Stimulated activated CD8-positive, alpha-beta memory T cell treated with anti-CD3 and anti-CD28 coated beads, Interleukin-12 subunit alpha, Interleukin-12 subunit beta, amount 100 ng/mL, for 1 hour (primary cell): ENCODE measurements at regions not wholly inside any gene's neighbourhood (a gene's known extent, or its start where the extent isn't known, plus 50 kb on each side); places are given as distances from the start of the nearest gene placed in this dataset.

Experiments used
- DNase-seq: peaks from one replicate; pipeline ENCODE4 v3.0.0-alpha.2; 2020; ENCODE audit warnings: low read depth

DNA sequence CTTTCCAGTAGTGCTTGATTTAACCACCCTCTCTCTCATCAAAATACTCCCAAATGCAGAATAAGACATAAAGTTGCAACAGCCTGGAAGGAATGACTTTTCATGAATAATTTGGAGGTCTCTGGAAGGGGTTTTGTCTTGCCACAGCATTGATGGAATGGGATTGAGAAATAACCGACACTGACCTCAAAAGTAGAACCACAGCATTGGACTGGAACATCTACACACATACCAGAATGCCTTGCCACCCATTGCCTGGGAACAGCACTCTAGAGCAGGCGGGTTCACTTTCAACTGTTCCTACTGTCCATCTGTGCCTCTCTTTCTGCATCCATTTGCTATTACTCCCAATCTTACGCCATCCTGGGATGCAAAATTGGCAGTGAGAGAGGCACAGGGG, 149.1 kb upstream of the USP24 start:
- DNase-seq, result no peak

DNA sequence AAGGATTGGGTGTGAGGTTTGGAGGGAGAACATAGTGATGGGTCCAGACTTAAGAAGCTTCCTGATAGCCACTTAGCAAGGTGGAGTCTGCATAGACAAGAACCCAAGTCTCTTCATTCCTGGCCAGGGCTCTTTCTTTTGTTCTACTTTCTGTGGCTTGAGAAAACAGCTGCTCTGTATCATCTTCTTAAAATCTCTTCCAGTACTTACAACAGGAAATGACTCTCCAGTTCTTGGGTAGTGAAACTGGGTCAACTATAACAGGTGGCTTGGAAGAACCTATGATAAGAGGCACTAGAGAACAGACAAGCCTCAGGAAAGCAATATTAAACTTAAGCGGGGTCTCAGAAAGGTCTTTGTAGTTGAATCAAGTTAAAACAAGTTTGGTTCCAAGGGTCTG, 148.1 kb upstream of the USP24 start:
- no peak for DNase-seq

DNA sequence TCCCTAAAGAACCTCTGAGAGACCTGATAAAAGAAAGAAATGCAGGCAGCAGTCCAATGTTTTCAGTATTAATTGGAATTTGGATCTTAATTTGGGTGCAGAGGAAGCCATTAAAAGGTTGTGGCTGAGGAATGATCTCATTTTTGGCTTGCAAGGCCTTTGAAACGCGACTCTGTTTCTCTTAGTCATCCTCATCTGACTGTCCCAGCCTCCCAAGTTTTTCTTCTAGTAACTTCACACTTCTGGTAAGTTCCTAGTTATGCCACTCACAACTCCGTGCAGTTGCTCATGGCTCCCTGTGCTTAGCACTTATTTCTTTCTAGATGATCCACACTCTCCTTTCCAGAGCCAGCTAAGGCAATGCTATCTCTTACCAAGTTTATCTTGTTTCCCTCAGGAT, 147.4 kb upstream of the USP24 start:
- DNase-seq, result no peak

DNA sequence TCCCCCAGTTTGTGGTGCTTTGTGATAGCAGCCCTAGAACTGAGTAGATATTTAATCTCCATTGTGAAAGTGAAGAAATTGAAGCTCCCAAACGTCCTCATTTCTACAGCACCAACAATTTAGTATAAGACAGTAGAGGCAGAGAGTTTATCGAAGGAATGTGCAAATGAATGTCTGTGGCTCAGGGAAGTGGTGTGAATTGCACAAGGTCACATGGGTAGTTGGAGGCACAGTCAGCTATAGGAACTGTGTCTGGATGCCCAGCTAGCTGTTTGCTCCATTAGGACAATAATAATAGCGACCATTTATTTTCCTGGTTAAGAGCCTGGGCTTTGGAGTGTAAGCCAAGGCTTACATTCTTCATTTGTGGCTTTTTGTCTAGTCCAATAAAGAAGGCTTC, 144.4 kb upstream of the USP24 start:
- DNase-seq, result no peak

DNA sequence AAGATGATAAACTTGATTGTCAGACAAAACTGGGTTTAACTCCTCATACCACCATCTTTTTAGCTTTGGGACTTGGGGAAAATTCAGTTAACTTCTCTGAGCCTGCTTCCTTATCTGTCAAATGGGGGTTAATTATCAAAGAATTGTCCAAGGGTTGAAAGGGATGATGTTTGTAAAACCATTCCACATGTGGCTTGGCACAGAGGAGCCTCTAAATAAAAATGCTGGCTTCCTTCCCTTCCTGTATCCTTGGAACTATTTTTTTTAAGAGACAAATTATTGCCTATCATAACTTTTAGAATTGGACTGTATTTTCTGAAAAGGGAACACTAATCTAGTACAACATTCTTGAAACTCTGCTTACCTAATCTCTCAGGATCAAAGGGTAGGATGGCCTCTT, 143.4 kb upstream of the USP24 start:
- no peak for DNase-seq

DNA sequence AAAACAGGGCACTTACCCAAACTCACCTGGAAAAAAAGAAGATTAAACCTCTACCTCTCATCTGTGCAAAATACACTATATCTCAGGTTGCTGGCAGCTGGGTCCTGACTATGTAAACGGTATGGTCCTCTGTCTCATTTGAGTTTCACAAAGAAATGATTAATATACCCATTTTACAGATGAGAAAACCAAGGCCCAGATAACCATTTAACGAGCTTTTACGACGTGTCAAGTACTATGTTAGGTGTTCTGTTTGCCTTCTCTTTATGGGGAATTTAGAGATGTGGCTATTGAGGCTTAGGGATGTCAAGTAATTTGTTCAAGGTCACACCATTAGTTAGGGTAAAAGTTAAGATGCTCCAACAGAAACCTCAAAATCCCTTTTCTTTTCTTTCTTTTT, 140.4 kb upstream of the USP24 start:
- no peak for DNase-seq

DNA sequence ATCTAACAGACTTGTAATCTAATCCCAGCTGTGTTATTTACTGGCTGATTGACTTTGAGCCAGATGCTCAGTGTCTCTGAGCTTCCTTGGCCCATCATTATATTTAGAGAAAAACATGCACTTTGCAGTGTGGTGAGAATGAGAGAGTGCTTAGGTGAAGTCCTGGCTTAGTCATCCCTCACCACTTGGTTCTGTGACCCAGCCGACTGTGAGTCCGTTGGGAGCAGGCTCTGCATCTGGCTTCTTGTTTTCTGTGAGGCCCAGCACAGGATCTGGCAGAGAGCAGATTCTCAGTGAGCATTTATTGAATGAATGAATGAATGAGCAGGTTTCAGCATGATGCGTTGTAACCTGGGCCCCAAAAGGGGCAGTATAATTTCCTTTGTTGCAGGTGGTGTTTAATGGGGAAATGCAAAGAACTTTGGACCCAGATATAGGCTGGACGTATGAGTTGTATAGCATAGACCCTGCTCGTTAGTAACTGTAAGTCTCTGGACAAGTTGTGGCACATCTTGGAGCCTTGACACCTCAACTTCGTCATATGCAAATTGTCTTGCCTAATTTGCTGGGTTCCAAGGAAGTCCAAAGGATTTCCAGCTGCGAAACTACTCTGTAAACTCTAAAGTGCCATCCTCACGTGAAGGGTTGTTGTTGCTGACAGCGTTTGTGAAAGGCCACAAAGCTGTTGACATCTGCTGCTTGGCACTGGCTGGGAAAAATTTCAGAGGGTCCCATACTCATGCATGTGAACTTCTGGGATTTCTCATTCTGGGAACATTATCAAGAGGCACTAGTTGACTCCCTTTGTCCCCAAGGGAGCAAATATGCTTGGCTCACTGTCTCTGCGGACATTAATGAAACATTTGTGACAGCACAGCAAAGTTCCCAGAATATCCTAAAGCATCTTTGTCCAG, 138.8 kb upstream of the USP24 start:
- no peak for DNase-seq

DNA sequence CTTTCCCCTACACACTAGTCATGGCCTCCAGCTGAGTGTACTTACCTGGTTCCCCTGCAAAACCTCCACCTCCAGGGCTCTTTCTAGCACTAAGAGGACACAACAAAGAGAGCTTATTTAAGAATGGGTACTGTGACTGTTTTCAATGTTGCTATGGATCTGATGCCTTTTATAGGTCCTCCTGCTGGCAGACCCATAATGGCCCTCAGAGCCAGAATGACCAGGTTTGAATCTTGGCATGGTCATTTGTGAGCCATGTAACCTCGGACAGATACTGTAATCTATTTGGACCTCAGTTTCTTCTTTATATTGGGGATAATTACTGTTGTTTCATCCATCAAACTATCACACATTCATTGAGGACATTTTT, 137.6 kb upstream of the USP24 start:
- DNase-seq, result no peak

DNA sequence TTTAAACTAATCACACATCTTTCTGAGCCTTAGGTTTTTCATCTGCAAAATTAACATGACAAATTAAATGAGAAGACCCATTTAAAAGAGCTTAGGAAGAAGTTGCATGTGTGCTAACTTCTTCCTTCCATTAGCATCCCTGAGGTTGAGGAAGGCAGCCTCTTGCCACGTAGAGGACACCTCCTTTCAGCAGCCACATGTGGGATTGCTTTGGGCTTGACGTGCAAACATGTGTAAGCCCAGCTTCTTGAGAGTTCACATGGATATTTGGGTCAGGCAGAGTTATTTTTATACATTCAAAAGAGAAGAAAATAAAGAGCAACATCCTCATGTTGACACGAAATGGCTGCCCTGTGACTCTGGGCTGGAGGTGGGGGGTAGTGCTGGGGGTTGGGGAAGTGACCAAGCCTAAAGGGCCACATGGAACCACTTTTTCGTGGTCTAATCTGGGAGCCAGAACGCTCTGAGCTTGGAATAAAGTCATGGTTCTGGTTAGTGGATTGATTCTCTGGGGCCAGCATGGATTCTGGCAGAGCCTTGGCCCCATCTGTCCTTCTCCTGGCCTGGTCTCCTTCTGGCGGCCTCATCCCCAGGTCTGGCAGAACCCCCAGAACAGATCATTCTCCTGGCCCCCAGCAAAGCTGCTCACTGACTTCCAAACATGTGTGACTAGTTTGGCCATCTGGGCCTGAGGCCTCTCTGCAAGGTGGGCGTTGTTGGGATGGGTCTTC, 137.1 kb upstream of the USP24 start:
- DNase-seq, result no peak

DNA sequence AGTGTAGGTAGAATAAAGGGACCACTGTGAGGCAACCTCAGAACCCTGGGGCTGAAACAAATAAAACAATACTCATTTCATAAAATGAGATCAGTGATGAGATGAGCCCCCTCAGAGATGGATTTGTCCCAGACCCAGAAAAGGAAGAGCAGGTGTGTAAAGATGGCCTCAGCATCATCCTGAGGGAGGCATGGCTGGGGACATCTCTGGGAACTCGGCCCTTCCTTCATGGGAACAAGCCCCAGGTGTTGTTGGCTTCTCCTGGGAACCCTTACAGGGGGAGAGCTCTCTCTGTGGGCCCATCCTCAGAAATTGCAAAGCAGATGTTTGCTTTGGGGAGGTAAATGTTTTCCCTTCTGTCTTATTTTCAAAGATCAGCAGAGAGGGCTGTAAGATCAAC, 133.2 kb upstream of the USP24 start:
- DNase-seq, result no peak

DNA sequence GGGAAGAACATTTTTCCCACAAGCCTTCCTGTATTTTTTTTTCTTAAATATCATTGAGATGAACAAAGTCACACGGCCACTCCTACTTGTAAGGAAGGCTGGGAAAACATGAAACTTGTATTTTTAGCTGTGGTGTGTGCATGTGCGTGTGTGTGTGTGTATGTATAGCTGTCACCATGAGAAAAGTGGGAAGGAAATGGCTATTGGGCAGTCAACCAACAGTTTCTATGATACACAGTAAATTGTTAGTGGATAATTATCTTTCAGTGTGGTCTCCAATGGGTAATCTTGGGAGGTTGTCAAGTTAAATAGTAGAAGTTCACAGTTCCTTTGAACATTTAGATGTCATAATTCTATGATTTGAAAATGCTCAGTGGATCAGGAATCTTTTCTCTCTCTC, 132.7 kb upstream of the USP24 start:
- no peak for DNase-seq

DNA sequence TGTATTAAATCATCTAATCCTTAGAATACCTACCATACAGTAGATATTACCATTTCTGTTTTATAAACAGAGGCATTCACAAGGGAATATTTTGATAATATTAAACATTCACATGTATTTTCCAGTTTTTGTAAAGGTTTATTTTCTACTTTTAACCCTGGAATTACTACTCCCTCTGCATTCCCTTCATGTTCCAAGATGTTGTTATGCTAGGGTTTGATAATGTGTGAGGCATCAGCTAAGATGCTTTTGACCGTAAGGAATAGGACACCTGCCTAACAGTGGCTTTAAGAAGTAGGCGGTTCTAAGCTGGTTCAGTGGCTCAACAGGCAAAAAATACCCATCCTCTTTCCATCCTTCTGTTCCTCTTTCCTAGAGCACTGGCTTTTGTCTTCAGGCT, 131.9 kb upstream of the USP24 start:
- no peak for DNase-seq

DNA sequence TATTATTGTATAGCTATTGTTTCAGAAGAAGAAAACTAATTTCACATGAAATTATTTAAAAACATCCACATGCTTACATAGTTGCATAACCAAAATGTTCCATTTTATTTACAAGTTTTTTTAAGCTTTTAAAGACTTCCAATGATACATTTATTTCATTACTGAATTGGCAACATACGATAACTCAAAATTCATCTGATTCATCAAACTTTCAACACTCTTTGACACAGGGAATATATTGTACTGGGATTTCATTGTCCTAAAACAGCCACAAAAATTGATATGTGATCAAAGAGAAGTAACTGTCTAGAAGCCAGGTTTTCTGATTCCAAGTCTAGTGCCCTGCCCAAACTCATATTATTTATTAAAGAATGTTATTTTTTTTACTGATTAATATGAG, 131.4 kb upstream of the USP24 start:
- no peak for DNase-seq

DNA sequence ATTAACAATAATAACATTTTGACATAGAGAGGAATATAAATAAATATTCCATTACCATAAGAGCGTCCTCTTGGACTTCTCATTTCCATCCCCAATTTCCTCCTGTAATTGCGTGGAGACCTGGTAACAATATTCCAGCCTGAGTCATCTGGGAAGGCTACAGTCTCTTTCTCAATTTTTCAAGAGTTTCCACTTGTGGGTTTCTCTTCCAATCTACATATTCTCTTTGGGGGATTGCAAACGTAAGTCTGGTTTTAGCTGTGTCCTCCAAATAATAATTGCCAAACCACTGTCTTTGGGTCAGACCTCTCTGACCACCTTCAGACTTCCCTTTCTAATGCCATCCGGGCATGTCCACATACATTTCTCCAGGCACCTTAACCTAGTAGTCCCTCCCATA, 124.5 kb upstream of the USP24 start:
- no peak for DNase-seq

DNA sequence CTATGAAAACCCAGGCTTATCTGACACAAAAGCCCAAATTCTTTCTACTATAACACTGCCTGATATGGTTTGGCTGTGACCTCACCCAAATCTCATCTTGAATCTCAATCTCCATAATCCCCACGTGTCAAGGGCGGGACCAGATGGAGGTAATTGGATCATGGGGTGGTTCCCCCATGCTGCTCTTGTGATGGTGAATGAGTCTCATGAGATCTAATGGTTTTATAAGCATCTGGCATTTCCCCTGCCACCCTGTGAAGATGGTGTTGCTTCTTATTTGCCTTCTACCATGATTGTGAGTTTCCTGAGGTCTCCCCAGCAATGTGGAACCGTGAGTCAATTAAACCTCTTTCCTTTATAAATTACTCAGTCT, 123.3 kb upstream of the USP24 start:
- no peak for DNase-seq

DNA sequence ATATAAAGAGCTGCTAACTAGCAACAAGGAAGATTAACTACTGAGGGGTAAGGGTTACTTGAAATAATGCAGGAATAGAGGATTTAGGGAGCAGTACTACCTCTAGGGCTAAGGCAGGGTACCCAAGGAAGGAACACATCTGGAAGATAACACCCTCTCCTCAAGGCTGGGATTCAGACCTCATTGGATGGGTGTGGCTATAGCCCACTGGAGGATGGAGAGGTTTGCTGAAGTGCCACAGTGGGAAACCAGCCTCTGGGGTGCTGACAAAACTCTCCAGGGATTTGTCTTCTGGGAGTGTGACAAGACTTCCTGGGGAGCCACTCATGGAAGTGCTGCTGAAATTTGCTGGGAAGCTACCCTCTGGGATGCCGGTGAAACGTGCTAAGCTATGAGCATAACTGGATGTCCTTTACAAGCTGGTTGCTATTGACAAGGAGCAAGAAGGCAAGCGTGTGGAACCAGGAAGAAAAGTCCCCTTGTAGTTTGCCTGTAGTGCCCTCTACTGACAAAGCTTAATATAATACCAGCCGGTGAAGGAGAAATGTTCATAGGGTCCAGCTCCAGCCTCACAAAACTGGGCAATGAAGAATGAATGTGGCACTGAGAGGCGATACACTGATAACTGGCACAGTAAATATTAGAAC, 122.8 kb upstream of the USP24 start:
- DNase-seq, result no peak

DNA sequence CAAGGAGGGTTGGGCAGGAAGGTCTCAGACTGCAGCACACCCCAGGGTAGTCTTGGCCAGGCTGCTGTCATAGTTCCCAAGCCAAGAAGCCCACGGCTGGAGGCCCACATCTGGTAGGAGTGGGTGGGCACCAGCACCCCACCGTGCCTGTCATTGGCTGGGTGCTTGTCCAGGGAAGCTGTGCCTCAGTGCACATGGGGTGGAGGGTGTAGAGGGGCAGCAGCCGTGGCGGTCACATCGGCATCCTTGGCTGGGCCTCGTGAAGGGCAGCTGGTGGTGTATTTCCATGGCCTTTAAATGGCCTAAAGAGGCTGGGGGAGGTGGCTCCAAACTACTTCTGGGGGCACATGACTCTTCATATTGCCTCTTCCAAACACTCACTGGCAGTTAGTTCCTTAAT, 119.6 kb upstream of the USP24 start:
- DNase-seq, result no peak

DNA sequence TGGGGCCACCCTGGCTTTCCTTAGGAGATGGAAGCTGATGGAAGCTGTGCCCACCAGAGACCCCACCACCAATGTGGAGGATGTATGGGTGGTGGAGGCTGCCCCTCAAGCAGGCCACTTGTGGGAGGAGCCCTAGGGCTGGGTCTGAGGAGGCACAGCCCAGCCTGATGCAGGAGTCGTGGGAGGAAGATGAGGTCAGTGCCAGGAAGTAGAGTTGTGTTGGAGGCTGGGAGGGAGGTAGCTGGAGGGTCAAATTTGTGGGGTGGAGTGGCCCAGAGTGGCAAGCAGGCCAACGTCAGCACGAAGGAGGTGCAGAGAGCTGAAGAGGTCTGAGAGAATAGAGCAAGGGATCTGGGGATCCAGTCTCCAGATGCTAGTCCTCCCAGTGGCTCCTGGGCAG, 119.0 kb upstream of the USP24 start:
- no peak for DNase-seq

DNA sequence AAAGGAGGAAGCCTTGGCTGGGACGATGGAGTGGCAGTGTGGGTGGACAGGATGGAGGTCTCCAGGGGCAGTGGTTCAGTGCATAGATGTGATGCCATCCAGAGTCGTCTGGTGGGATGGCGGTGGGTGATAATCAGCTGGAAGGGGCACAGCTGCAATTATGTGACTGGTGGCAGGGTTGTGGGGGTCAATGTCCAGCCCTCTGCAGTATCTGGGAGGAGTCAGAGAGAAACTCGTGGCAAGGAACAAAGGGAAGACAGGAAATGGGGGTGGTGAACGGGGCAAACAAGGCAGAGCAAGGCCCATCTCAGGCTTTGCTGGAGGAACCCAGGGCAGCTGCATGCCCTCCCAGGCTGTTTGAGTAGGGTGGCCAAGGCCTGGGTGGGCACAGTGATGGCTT, 118.3 kb upstream of the USP24 start:
- no peak for DNase-seq

DNA sequence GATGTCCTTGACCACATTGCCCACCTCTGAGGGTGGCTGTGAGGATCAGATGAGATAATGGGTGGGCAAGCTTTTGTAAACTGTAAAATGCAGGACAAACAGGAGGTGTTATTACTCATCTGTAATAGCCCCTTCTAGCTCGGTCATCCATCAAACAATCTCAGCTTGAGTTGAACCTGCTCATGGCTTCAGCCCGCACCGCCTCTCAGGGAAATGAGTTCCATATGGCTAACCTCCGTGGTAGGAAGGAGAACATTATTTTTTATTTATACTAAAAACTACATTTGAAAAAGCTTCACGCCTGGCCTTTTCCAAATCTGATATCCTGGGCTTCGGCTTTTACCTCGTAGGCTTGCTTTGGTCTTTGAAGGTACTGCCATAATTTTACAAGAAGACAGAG, 116.2 kb upstream of the USP24 start:
- DNase-seq, result no peak

DNA sequence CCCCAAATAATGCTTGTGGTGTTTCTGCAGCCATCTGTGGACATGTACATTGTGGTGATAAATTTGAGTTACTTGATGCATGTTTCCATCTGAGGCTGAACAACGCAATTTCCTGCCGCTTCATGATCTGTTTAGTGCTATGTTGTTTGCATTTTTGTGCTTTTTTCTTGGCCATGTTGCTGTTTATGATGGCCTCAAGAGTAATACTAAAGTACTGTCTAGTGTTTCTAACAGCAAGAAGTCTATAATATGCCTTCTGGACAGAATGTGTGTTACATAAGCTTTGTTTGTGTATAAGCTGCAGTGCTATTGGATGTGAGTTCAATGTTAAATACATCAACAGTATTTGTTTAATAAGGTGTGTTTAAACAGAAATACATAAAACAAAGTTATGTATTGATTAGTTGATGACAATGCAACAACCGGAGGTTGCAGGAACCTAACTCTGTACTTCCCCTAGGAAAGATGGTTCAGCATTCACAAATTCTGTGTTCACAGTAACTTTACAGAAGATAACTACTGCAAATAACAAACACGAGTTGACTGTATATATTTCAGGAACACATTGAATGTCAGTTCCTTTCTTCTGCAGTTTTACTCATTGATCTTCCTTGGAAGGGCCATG, 114.8 kb upstream of the USP24 start:
- DNase-seq, result no peak

DNA sequence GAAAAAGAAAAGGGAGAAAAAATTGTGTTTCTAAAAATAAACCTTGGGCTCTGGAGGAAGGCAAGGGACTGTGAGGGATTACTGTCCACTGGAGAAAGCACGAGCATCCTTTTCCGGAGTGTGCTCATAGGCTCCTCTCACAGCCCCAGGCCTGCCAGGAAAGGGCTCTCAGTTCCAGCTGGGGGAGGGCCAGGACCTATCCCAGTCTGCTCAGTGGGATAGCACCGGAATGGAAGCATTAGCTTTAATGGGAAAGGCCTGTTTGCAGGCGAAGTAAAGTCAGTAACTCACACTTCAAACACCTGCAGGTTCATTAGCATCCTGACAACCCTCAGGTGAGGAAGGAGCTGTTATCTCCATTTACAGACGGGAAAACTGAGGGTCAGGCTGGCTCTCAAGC, 113.9 kb upstream of the USP24 start:
- DNase-seq, result no peak
